Glutamatergic neuron (in vitro differentiated cells): ENCODE measurements at regions not wholly inside any gene's neighbourhood (a gene's known extent, or its start where the extent isn't known, plus 50 kb on each side); places are given as distances from the start of the nearest gene placed in this dataset.
"Not testable (repeated sequence)": the region's sequence is repeated elsewhere in the genome, so short reads cannot be mapped to it uniquely, and the experiment has no call there.

Experiments used
- DNase-seq: peaks from one replicate; pipeline ENCODE4 v3.0.0; 2022
- H3K27ac Mint-ChIP-seq: one replicate; pipeline ENCODE4 v1.8.0; 2020; ENCODE audit warnings: mild to moderate bottlenecking, mixed read lengths, inconsistent platforms; ENCODE audit not compliant: unreplicated experiment
- H3K27me3 Mint-ChIP-seq: one replicate; pipeline ENCODE4 v1.8.0; 2020; ENCODE audit warnings: mild to moderate bottlenecking, moderate library complexity, mixed read lengths, inconsistent platforms; ENCODE audit not compliant: unreplicated experiment
- H3K36me3 Mint-ChIP-seq: one replicate; pipeline ENCODE4 v1.8.0; 2020; ENCODE audit warnings: mild to moderate bottlenecking, mixed read lengths, inconsistent platforms; ENCODE audit not compliant: unreplicated experiment
- H3K4me1 Mint-ChIP-seq: one replicate; pipeline ENCODE4 v1.8.0; 2020; ENCODE audit warnings: mild to moderate bottlenecking, low read depth, mixed read lengths, inconsistent platforms; ENCODE audit not compliant: unreplicated experiment
- H3K4me3 Mint-ChIP-seq: one replicate; pipeline ENCODE4 v1.8.0; 2020; ENCODE audit warnings: mild to moderate bottlenecking, mixed read lengths, inconsistent platforms; ENCODE audit not compliant: unreplicated experiment
- H3K9me3 Mint-ChIP-seq: one replicate; pipeline ENCODE4 v1.8.0; 2020; ENCODE audit warnings: mild to moderate bottlenecking, moderate library complexity, mixed read lengths, inconsistent platforms; ENCODE audit not compliant: unreplicated experiment
- CTCF ChIP-seq: fragments of 200-600 bp; sonication (generic); IDR thresholded peaks from one replicate; pipeline ENCODE4 v1.5.0; 2021; ENCODE audit not compliant: partially characterized antibody, unreplicated experiment

GRCh38 chr12:105499205-105499604 is 168.7 kb downstream of the C12orf75 start:
- no peak overlapping the region for H3K27ac Mint-ChIP-seq
- H3K4me1 Mint-ChIP-seq: no peaks in the 10 kb centered on the region
- H3K36me3 Mint-ChIP-seq: peaks cover 15% of the 10 kb centered on the region
- peaks cover 2% of the 10 kb centered on the region for H3K9me3 Mint-ChIP-seq
- peaks cover 3% of the 10 kb centered on the region for H3K27me3 Mint-ChIP-seq
- no peak for DNase-seq
- no peak for TF ChIP-seq CTCF
- no peak overlapping the region for H3K4me3 Mint-ChIP-seq

DNA sequence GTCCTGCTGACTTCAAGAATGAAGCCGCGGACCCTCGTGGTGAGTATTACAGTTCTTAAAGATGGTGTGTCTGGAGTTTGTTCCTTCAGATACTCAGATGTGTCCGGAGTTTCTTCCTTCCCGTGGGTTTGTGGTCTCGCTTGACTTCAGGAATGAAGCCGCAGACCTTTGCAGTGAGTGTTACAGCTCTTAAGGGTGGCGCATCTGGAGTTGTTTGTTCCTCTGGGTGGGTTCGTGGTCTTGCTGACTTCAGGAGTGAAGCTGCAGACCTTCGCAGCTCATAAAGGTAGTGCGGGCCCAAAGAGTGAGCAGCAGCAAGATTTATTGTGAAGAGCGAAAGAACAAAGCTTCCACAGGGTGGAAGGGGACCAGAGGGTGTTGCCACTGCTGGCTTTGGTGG is 170.2 kb downstream of the C12orf75 start:
- H3K4me1 Mint-ChIP-seq, H3K36me3 Mint-ChIP-seq, H3K9me3 Mint-ChIP-seq, H3K27ac Mint-ChIP-seq, DNase-seq, H3K4me3 Mint-ChIP-seq, H3K27me3 Mint-ChIP-seq: not testable (repeated sequence)

- Mint-ChIP-seq H3K27ac (no peak overlapping the region), H3K27me3 (peaks cover 4% of the 10 kb centered on the region), H3K4me1 (peaks cover 7% of the 10 kb centered on the region), H3K9me3 (peaks cover 2% of the 10 kb centered on the region), H3K4me3 (no peak overlapping the region), H3K36me3 (peaks cover 2% of the 10 kb centered on the region)
- TF ChIP-seq CTCF: no peak
- no peak for DNase-seq
These were observed 172.0 kb downstream of the C12orf75 start for GRCh38 chr12:105502426-105502930.

GRCh38 chr12:105503619-105504018 is 173.1 kb downstream of the C12orf75 start:
- no peak overlapping the region for H3K27ac Mint-ChIP-seq
- peaks cover 2% of the 10 kb centered on the region for H3K9me3 Mint-ChIP-seq

DNA sequence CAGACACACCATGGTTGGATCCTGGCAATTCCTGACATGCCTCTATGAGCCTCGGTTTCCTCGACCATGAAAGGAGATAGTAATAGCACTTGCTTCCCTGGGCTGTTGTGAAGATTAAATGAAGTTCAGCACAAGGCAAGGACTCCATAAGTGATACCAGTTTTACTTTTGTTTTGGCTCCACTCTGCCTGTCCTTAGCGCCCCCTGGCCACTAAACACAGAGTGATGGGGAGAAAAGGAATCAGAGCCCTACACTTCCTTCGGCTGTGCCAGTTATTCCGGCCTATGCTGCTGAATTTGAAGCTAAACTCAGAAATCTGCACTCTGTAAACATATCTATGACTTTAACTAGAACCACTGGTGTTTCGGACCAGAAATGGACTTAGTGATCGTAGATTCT is 173.8 kb downstream of the C12orf75 start:
- peaks cover 7% of the 10 kb centered on the region for H3K4me1 Mint-ChIP-seq
- no peak for TF ChIP-seq CTCF
- H3K27ac Mint-ChIP-seq: no peak overlapping the region
- no peak for DNase-seq
- peaks cover 2% of the 10 kb centered on the region for H3K9me3 Mint-ChIP-seq
- peaks cover 4% of the 10 kb centered on the region for H3K27me3 Mint-ChIP-seq
- no peak overlapping the region for H3K4me3 Mint-ChIP-seq
- H3K36me3 Mint-ChIP-seq: no peaks in the 10 kb centered on the region

More at GRCh38 chr12:105503619-105504018, 173.1 kb downstream of the C12orf75 start:
- H3K4me1 Mint-ChIP-seq: peaks cover 7% of the 10 kb centered on the region
- DNase-seq: no peak
- H3K36me3 Mint-ChIP-seq: no peaks in the 10 kb centered on the region
- no peak for TF ChIP-seq CTCF
- no peak overlapping the region for H3K4me3 Mint-ChIP-seq
- H3K27me3 Mint-ChIP-seq: peaks cover 4% of the 10 kb centered on the region
